ENCODE measurements at regions not wholly inside any gene's neighbourhood (a gene's known extent, or its start where the extent isn't known, plus 50 kb on each side); places are given as distances from the start of the nearest gene placed in this dataset.
"Not testable (repeated sequence)": the region's sequence is repeated elsewhere in the genome, so short reads cannot be mapped to it uniquely, and the experiment has no call there.

DNA sequence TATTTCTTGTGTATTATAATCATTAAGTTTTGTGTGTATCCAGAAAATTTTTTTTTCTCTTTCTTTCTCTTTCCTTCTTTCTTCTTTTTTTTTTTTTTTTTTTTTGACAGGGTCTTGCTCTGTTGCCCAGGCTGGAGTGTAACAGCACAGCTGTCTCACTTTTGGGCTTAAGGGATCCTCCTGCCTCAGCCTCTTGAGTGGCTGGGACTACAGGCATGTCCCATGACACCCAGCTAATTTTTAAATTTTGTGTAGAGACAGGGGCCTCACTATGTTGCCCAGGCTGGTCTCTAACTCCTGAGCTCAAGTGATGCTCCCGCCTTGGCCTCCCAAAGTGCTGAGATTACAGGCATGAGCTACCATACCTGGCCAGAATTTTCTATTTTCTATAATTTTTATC, 120.2 kb upstream of the LDB2 start:
- DNase-seq (ENCODE audit: low read depth in 2 of 2, low spot score in 1 of 2), result not testable (repeated sequence)

GRCh38 chr4:17018013-17018412, 119.6 kb upstream of the LDB2 start:
- no peak for DNase-seq (ENCODE audit: low read depth in 2 of 2, low spot score in 1 of 2)

DNA sequence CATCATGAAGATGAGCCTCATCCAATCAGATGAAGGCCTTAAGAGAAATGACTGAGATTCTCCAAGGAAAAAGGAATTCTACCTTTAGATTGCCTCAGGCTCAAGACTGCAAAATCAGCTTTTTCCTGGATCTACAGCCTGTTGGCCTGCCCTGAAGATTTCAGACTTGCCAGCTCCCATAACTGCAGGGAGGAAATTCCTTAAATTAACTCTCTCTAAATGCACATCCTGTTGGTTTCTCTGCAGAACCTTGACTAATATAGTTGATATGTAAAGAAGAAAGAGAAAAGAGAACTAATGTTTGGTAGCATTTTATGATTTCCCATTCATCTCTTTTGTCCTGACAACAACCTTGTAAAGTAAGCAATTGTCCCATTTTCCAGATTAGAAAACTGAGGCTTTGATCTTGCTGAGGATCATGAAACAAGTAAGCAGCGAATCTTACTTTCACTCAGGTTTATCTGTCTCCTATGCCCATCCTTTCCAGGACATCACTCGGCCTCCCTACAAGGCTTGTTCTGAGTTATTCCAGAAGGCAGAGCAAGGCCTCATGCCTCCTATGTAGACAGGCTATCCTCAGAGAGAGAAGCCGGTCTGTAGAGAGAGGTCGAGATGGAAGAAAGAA, 115.0 kb upstream of the LDB2 start:
- DNase-seq (ENCODE audit: low read depth in 2 of 2, low spot score in 1 of 2), result no peak

DNA sequence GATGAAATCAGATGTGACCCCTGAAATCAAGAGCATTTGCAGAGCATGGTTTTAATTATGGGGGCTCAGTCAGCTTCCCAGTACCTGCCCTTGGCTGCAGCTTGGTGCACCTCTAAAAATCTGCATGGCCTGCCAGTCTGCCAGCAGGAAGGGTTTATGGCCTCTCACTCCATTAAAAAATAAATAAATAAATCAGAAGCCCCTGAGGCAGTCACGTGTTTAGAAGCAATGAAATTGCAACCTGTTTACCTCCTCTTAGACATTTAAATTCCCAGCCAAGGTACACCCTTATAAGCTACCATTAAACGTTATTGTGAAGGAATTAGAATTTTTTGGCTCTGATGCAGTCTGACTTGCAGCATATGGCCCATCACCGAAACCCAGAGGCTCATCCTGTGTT, 114.0 kb upstream of the LDB2 start:
- DNase-seq (ENCODE audit: low read depth in 2 of 2, low spot score in 1 of 2), result no peak

DNA sequence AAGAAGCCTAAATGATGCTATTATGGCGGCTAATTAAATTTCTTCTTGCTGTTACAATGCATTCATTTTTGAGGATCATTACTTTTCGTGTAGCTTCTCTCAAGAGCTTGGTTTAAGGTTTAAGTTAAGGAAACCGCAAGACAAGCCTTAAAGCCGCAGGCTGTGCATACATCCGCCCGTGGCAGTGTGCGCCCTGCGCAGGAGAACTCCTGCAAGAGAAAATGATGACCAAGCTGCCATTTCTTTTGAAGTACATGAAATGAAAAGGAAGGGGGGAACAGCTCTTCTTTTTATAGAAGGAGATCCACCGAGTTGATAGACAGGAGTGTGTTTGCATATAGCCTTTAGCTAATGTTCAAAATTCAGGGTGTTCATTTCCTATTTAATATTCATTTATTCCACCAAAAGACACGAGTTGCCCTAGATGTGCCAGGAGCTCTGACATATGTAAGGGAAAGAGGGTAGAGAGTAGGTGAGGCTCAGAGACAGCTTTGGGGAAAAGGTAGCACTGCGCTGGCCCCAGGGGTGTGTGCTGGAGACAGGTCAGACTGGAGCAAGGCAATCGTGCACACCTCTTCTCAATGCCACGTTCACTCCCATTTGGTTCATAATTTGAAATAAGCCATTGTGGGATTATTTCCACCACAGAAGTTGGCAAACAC, 112.1 kb upstream of the LDB2 start:
- DNase-seq (ENCODE audit: low read depth in 2 of 2, low spot score in 1 of 2), result no peak

- DNase-seq (ENCODE audit: low read depth in 2 of 2, low spot score in 1 of 2), result no peak
Observed at GRCh38 chr4:17009871-17010367, 111.5 kb upstream of the LDB2 start.

DNA sequence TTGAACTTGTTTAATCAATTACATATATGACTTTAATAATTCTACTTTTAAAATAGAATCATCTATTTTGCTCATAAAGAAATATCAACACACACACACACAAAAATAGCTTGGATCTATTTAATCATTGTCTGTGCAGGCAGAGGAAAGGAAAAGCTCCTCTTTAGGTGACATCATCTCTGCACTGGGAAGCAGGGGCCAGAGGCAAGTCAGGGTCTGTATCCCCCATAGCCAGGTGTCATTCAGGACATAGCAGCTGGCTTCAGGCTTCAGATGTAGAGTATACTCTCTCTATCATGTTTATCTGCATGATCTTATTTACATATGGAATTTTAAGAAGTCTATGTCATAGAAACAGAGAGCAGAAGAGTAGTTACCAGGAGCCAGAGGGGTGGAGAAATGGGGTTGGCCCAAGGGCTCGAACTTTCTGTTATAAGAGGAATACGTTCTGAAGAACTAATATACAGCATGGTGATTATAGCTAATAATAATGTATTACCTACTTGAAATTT, 110.4 kb upstream of the LDB2 start:
- DNase-seq (ENCODE audit: low read depth in 2 of 2, low spot score in 1 of 2), result no peak

- not testable (repeated sequence) for DNase-seq (ENCODE audit: low read depth in 2 of 2, low spot score in 1 of 2)
Observed at GRCh38 chr4:17003606-17004392, 105.4 kb upstream of the LDB2 start.

- no peak for DNase-seq (ENCODE audit: low read depth in 2 of 2, low spot score in 1 of 2)
Observed at GRCh38 chr4:16995451-16995850, 97.0 kb upstream of the LDB2 start.

DNA sequence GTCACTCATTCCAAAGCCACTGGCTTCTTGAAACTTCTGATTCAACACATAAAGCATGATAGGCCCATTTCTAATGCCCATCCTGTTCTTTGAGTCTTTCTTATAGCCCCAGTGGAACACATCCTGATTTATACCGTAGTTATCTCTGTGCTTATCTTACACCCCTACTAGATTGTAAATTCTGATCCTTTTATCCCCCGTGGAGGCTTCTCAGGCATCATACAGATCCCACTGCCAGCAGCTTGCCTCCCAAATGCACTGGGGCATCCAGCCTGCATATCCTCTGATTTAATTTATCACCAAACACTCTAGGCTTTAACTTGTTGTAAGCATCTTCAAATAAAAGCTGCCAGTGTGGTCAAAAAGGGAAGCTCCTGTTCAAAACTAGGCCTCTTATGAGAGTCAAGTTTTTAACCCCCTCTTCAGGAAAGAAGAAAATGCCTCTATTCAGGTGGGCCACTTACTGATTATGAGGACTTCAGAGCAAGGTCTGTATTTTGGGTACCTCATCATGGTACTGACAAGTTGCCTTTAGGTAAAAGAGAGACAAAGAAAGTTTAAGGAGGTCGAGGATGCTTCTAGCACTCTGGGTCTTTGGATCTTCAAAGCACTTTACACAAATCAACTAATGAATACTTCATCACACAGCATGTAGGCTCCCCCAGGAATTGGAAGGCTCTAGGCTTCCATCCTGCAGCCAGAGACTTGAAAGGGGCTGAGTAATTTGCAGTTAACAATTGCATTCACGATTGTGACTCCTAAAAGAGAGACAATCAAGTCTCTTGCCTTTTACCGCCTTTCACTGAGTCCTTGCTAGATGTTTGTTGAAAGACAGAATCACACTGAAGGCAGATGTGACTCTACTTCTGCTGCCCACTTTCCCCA, 95.8 kb upstream of the LDB2 start:
- no peak for DNase-seq (ENCODE audit: low read depth in 2 of 2, low spot score in 1 of 2)

DNA sequence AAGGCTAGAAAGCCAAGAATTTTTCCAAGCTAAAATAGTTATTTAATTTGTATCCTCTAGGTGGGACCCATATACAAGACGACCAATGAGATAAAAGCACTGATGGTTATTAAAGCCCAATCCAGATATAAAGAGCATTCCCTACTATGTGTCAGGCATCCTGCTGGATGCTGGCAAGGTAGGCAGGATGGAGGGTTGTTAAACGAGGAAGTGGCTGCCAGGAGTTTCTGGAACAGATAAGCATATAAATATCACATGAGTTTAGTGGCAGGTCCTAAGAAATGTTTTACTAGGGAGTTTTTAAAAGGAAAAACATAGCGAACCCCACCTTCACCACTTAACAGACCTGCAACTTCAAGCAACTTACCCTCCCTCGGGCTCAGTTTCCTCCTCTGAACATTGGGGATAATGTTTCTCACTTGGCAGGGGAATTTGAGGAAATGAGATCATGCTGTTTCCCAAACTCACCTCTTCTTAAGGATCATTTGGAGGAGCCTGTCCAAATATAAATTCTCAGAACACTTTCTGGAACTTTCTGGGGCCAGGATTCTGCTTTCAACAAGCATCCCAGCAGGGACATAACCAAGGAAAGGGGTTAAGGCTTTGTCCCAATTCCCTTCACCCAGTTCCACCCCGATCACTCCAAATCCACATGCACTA, 94.3 kb upstream of the LDB2 start:
- no peak for DNase-seq (ENCODE audit: low read depth in 2 of 2, low spot score in 1 of 2)

DNA sequence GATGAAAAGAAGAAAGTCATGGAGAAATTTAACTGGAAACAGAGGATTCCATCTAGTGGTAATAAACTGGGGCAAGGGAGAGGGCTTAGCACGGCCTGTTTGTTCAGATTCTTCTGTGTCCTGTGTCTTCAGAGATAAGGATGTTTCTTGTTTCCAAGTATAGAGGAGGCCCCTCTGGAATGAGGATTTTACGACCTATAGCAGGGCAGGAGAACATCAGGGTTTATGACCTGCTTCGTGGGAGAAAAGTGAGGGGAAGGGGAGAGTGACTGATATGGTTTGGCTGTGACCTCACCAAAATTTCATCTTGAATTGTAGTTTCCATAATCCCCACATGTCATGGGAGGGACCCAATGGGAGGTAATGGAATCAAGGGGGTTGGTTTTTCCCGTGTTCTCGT, 93.0 kb upstream of the LDB2 start:
- no peak for DNase-seq (ENCODE audit: low read depth in 2 of 2, low spot score in 1 of 2)

DNA sequence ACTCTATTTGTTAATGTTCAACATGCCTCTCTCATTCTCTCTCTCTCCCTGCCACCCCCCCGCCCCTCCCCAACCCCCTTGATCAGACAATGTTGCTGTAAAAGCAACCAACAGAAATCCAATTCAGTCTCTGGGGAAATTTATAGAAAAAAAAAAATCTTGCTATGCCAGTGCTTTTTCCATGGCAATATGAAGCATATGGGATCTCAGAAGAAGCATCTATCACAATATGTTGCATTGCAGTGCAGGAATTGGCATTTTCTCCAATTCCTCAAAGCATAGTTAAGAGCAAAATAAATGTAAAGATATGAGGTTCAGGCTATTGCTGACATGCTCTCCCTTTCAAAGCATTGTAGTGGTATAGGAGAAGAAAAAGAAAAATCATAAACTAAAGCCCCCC, 90.9 kb upstream of the LDB2 start:
- DNase-seq (ENCODE audit: low read depth in 2 of 2, low spot score in 1 of 2), result no peak

DNA sequence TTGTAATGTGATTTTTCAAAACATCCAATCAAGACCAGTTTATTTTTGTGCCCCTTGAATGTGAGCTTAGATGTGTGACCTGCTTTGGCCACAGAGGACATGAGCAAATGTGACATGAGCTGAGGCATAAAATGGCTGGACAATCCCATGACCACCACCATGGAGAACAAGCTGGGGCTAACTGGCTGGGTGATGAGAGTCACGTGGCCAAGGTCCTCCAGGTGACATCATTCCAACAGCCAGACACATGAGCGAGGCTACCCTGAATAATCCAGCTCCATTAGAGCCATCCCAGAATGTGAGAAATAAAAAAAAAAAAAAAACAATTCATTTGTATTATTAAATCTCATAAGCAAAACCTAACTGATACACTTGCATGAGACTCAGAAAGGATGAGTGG, 90.4 kb upstream of the LDB2 start:
- no peak for DNase-seq (ENCODE audit: low read depth in 2 of 2, low spot score in 1 of 2)

DNA sequence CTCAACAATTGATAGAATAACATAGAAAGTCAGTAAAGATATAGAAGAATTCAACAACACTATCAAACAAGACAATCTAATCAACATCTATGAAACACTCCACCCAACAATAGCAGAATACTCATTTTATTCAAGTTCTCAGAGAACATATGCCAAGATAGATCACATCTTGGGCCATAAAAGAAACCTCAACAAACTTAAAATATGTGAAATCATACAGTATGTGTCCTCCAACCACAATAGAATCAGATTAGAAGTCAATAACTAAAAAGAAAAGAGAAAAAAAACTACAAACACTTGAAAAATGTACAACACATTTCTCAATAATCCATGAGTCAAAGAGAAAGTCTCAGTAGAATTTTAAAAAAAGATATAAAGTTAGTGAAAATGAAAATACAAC, 78.6 kb upstream of the LDB2 start:
- DNase-seq (ENCODE audit: low read depth in 2 of 2, low spot score in 1 of 2), result no peak

- DNase-seq (ENCODE audit: low read depth in 2 of 2, low spot score in 1 of 2), result no peak
Observed at GRCh38 chr4:16969696-16970135, 71.3 kb upstream of the LDB2 start.

- DNase-seq (ENCODE audit: low read depth in 2 of 2, low spot score in 1 of 2), result no peak
Observed at GRCh38 chr4:16967722-16968121, 69.3 kb upstream of the LDB2 start.

DNA sequence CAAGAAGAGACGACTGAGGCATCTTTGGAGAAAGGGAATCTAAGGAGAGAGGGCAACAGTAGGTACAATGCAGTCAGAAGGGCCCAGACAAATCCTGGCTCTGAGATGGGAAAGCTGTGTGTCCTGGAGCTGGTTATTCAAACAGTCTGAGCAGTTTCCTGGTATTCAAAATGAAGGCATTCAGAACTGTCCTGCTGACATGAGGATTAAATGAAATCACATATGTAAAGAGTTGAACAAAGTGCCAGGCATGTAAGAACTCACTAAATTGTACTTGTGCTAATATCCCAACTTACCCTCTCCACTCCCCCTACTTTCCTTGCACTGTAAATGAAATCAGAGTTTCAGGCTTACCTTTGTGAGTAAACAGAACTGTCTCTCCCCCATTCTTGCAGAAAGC, 60.9 kb upstream of the LDB2 start:
- DNase-seq (ENCODE audit: low read depth in 2 of 2, low spot score in 1 of 2), result no peak

GRCh38 chr4:16952896-16953630, 54.6 kb upstream of the LDB2 start:
- no peak for DNase-seq (ENCODE audit: low read depth in 2 of 2, low spot score in 1 of 2)

DNA sequence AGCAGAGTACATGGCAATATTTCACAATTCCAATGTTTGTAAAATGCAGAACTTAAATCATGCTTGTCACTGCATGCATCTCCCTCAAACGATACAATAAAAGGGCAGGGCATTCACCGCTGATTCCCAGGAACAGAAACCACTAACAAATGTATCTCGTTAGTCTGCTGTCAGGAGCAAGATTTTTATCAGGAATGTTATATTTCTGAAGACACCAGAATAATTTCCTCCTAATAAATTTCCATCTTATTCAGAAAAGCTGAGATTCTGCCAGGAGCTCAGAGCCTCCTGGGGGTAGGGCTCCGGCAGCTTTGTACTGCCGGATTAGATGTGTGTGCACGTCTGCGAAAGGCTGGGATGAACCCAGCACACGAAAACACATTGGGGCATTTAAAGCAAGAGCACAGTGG, 54.0 kb upstream of the LDB2 start:
- no peak for DNase-seq (ENCODE audit: low read depth in 2 of 2, low spot score in 1 of 2)

All from stimulated activated CD8-positive, alpha-beta memory T cell treated with anti-CD3 and anti-CD28 coated beads, Interleukin-4, amount 100 ng/mL, for 1 hour (primary cell).